ENCODE measurements at regions not wholly inside any gene's neighbourhood (a gene's known extent, or its start where the extent isn't known, plus 50 kb on each side); places are given as distances from the start of the nearest gene placed in this dataset.
"Not testable (repeated sequence)": the region's sequence is repeated elsewhere in the genome, so short reads cannot be mapped to it uniquely, and the experiment has no call there.

GRCh38 chr2:190146109-190146508 is 83.6 kb upstream of the MSTN start:
- TF ChIP-seq CTCF, POLR2A (IDR thresholded peaks at IDR 0.05): not testable (repeated sequence)
